ENCODE measurements at regions not wholly inside any gene's neighbourhood (a gene's known extent, or its start where the extent isn't known, plus 50 kb on each side); places are given as distances from the start of the nearest gene placed in this dataset.

DNA sequence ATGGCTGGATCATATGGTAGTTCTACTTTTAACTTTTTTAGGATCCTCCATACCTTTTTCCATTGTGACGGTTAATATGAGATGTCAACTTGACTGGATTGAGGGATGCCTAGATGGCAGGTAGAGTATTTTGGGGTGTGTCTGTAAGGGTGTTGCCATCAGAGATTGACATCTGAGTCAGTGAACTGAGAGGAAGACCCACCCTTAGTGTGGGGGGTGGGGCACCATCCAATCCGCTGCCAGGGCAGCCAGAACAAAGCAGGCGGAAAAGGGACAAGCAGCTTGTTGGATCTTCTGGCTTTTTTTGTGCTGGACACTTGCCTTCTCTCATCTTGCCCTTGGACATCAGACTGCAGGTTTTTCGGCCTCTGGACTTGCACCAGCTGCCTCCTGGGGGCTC, 168.5 kb upstream of the CXCL13 start:
- no peak overlapping the region for H3K4me3 Mint-ChIP-seq
- no peak overlapping the region for H3K27ac ChIP-seq (ENCODE audit: low read depth)
- H3K36me3 Mint-ChIP-seq (ENCODE audit: low read depth), result no peaks in the 10 kb centered on the region
- H3K9me3 Mint-ChIP-seq, result no peaks in the 10 kb centered on the region
- no peaks in the 10 kb centered on the region for H3K36me3 ChIP-seq (ENCODE audit: insufficient read depth)
- TF ChIP-seq EZH2 (IDR thresholded peaks at IDR 0.05; ENCODE audit: low read depth, unreplicated experiment), result no peak
- TF ChIP-seq CREB1 (CRISPR knock-in tag; IDR thresholded peaks at IDR 0.05; ENCODE audit: low read depth), result no peak
- TF ChIP-seq, protein P1, sequence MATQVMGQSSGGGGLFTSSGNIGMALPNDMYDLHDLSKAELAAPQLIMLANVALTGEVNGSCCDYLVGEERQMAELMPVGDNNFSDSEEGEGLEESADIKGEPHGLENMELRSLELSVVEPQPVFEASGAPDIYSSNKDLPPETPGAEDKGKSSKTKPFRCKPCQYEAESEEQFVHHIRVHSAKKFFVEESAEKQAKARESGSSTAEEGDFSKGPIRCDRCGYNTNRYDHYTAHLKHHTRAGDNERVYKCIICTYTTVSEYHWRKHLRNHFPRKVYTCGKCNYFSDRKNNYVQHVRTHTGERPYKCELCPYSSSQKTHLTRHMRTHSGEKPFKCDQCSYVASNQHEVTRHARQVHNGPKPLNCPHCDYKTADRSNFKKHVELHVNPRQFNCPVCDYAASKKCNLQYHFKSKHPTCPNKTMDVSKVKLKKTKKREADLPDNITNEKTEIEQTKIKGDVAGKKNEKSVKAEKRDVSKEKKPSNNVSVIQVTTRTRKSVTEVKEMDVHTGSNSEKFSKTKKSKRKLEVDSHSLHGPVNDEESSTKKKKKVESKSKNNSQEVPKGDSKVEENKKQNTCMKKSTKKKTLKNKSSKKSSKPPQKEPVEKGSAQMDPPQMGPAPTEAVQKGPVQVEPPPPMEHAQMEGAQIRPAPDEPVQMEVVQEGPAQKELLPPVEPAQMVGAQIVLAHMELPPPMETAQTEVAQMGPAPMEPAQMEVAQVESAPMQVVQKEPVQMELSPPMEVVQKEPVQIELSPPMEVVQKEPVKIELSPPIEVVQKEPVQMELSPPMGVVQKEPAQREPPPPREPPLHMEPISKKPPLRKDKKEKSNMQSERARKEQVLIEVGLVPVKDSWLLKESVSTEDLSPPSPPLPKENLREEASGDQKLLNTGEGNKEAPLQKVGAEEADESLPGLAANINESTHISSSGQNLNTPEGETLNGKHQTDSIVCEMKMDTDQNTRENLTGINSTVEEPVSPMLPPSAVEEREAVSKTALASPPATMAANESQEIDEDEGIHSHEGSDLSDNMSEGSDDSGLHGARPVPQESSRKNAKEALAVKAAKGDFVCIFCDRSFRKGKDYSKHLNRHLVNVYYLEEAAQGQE (IDR thresholded peaks at IDR 0.05; ENCODE audit: unreplicated experiment), result no peak
- TF ChIP-seq, protein P2, sequence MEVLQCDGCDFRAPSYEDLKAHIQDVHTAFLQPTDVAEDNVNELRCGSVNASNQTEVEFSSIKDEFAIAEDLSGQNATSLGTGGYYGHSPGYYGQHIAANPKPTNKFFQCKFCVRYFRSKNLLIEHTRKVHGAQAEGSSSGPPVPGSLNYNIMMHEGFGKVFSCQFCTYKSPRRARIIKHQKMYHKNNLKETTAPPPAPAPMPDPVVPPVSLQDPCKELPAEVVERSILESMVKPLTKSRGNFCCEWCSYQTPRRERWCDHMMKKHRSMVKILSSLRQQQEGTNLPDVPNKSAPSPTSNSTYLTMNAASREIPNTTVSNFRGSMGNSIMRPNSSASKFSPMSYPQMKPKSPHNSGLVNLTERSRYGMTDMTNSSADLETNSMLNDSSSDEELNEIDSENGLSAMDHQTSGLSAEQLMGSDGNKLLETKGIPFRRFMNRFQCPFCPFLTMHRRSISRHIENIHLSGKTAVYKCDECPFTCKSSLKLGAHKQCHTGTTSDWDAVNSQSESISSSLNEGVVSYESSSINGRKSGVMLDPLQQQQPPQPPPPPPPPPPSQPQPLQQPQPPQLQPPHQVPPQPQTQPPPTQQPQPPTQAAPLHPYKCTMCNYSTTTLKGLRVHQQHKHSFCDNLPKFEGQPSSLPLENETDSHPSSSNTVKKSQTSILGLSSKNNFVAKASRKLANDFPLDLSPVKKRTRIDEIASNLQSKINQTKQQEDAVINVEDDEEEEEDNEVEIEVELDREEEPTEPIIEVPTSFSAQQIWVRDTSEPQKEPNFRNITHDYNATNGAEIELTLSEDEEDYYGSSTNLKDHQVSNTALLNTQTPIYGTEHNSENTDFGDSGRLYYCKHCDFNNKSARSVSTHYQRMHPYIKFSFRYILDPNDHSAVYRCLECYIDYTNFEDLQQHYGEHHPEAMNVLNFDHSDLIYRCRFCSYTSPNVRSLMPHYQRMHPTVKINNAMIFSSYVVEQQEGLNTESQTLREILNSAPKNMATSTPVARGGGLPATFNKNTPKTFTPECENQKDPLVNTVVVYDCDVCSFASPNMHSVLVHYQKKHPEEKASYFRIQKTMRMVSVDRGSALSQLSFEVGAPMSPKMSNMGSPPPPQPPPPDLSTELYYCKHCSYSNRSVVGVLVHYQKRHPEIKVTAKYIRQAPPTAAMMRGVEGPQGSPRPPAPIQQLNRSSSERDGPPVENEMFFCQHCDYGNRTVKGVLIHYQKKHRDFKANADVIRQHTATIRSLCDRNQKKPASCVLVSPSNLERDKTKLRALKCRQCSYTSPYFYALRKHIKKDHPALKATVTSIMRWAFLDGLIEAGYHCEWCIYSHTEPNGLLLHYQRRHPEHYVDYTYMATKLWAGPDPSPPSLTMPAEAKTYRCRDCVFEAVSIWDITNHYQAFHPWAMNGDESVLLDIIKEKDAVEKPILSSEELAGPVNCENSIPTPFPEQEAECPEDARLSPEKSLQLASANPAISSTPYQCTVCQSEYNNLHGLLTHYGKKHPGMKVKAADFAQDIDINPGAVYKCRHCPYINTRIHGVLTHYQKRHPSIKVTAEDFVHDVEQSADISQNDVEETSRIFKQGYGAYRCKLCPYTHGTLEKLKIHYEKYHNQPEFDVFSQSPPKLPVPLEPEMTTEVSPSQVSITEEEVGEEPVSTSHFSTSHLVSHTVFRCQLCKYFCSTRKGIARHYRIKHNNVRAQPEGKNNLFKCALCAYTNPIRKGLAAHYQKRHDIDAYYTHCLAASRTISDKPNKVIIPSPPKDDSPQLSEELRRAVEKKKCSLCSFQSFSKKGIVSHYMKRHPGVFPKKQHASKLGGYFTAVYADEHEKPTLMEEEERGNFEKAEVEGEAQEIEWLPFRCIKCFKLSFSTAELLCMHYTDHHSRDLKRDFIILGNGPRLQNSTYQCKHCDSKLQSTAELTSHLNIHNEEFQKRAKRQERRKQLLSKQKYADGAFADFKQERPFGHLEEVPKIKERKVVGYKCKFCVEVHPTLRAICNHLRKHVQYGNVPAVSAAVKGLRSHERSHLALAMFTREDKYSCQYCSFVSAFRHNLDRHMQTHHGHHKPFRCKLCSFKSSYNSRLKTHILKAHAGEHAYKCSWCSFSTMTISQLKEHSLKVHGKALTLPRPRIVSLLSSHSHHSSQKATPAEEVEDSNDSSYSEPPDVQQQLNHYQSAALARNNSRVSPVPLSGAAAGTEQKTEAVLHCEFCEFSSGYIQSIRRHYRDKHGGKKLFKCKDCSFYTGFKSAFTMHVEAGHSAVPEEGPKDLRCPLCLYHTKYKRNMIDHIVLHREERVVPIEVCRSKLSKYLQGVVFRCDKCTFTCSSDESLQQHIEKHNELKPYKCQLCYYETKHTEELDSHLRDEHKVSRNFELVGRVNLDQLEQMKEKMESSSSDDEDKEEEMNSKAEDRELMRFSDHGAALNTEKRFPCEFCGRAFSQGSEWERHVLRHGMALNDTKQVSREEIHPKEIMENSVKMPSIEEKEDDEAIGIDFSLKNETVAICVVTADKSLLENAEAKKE (CRISPR knock-in tag; IDR thresholded peaks at IDR 0.05), result no peak
- TF ChIP-seq EZH2phosphoT487 (IDR thresholded peaks at IDR 0.05; ENCODE audit: unreplicated experiment), result no peak
- no peak for TF ChIP-seq POLR2AphosphoS5 (IDR thresholded peaks at IDR 0.05; ENCODE audit: low read depth)
- TF ChIP-seq JUNB (IDR thresholded peaks at IDR 0.05; ENCODE audit: unreplicated experiment), result no peak
- no peak for TF ChIP-seq STAT1 (IDR thresholded peaks at IDR 0.05; ENCODE audit: unreplicated experiment)
- TF ChIP-seq, protein P3, sequence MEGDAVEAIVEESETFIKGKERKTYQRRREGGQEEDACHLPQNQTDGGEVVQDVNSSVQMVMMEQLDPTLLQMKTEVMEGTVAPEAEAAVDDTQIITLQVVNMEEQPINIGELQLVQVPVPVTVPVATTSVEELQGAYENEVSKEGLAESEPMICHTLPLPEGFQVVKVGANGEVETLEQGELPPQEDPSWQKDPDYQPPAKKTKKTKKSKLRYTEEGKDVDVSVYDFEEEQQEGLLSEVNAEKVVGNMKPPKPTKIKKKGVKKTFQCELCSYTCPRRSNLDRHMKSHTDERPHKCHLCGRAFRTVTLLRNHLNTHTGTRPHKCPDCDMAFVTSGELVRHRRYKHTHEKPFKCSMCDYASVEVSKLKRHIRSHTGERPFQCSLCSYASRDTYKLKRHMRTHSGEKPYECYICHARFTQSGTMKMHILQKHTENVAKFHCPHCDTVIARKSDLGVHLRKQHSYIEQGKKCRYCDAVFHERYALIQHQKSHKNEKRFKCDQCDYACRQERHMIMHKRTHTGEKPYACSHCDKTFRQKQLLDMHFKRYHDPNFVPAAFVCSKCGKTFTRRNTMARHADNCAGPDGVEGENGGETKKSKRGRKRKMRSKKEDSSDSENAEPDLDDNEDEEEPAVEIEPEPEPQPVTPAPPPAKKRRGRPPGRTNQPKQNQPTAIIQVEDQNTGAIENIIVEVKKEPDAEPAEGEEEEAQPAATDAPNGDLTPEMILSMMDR (conservative IDR thresholded peaks at IDR 0.05; ENCODE audit: low read depth in 2 of 2), result no peak
- no peak for TF ChIP-seq ZNF114 (CRISPR knock-in tag; IDR thresholded peaks at IDR 0.05)
- TF ChIP-seq, protein P4, sequence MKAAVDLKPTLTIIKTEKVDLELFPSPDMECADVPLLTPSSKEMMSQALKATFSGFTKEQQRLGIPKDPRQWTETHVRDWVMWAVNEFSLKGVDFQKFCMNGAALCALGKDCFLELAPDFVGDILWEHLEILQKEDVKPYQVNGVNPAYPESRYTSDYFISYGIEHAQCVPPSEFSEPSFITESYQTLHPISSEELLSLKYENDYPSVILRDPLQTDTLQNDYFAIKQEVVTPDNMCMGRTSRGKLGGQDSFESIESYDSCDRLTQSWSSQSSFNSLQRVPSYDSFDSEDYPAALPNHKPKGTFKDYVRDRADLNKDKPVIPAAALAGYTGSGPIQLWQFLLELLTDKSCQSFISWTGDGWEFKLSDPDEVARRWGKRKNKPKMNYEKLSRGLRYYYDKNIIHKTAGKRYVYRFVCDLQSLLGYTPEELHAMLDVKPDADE (IDR thresholded peaks at IDR 0.05), result no peak
- TF ChIP-seq ZNF331 (CRISPR knock-in tag; IDR thresholded peaks at IDR 0.05; ENCODE audit: low read depth), result no peak
- no peak for TF ChIP-seq NANOG (IDR thresholded peaks at IDR 0.05; ENCODE audit: borderline replicate concordance)
- H3F3A ChIP-seq (replicated peaks; ENCODE audit: low read depth), result no peaks in the 10 kb centered on the region
- H3K27me3 Mint-ChIP-seq (ENCODE audit: insufficient read depth, low read depth, poor library complexity), result no peaks in the 10 kb centered on the region
- peak overlapping the region; percentile 85 for H2AFZ ChIP-seq
- H4K20me1 ChIP-seq (replicated peaks; ENCODE audit: insufficient read depth), result no peaks in the 10 kb centered on the region
- H3K4me1 ChIP-seq (ENCODE audit: insufficient read depth), result no peaks in the 10 kb centered on the region
- ATAC-seq (peak; percentile 68), DNase-seq (ENCODE audit: low spot score) (peak; percentile 41)
- H3K9me2 ChIP-seq (ENCODE audit: insufficient read depth), result no peaks in the 10 kb centered on the region
- H3K79me2 ChIP-seq (replicated peaks; ENCODE audit: insufficient read depth), result no peaks in the 10 kb centered on the region
- 0 out of 2 replicates have a peak overlapping the region, but pooled peaks have one; percentile 37 for H3K27ac Mint-ChIP-seq
- peaks cover 5% of the 10 kb centered on the region; the same call in 1 of the 3 replicates for H3K4me1 Mint-ChIP-seq
- H3K27me3 ChIP-seq (ENCODE audit: insufficient read depth), result no peaks in the 10 kb centered on the region
- no peak overlapping the region for H3K4me2 ChIP-seq
- no peak overlapping the region for H3K4me3 ChIP-seq
